Rectal smooth muscle tissue (tissue), 1 donor: ENCODE measurements at regions not wholly inside any gene's neighbourhood (a gene's known extent, or its start where the extent isn't known, plus 50 kb on each side); places are given as distances from the start of the nearest gene placed in this dataset.

Experiments used
- H3K27ac ChIP-seq: one replicate; pipeline ENCODE4 v1.7.0; 2013; ENCODE audit warnings: low read depth, low read length, inconsistent platforms
- H3K27me3 ChIP-seq: one replicate; pipeline ENCODE4 v1.7.0; 2013; ENCODE audit warnings: low read length; ENCODE audit not compliant: control insufficient read depth, insufficient read depth
- H3K36me3 ChIP-seq: one replicate; pipeline ENCODE4 v1.7.0; 2013; ENCODE audit warnings: low read length; ENCODE audit not compliant: control insufficient read depth, insufficient read depth
- H3K4me1 ChIP-seq: one replicate; pipeline ENCODE4 v1.7.0; 2013; ENCODE audit warnings: low read length; ENCODE audit not compliant: control insufficient read depth, insufficient read depth
- H3K4me3 ChIP-seq: one replicate; pipeline ENCODE4 v1.7.0; 2013; ENCODE audit warnings: low read length
- H3K9ac ChIP-seq: one replicate; pipeline ENCODE4 v1.7.0; 2013; ENCODE audit warnings: low read length

DNA sequence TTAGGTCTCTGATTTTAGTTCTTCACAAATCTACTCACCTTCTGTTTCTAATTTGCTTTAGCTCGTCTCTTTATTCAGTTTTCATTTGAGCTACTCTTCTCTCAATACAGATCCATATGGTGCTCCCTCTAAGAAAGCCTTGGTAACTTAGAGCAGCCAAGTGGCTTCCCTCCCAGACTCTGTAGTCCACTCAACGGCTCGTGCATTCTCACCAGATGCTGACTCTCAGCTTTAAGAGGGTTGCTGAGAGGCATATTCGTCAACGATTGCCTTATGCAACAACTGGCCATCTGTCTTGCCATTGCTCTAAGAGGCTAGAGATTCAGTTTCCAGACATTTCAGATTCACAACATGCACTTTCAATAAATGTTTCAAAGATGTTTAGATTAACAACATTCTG lies 785.8 kb upstream of the SLC10A2 start:
- Histone ChIP-seq H3K9ac (no peak overlapping the region), H3K4me3 (no peak overlapping the region), H3K4me1 (no peaks in the 10 kb centered on the region), H3K27me3 (no peaks in the 10 kb centered on the region), H3K36me3 (no peaks in the 10 kb centered on the region), H3K27ac (no peak overlapping the region)

- Histone ChIP-seq H3K27me3 (no peaks in the 10 kb centered on the region), H3K27ac (no peak overlapping the region), H3K36me3 (no peaks in the 10 kb centered on the region), H3K4me1 (no peaks in the 10 kb centered on the region), H3K4me3 (no peak overlapping the region), H3K9ac (no peak overlapping the region)
Measured at GRCh38 chr13:103844471-103844870, 778.3 kb upstream of the SLC10A2 start.

- Histone ChIP-seq H3K27me3 (no peaks in the 10 kb centered on the region), H3K4me3 (no peak overlapping the region)
Measured at GRCh38 chr13:103839460-103839859, 773.2 kb upstream of the SLC10A2 start.

DNA sequence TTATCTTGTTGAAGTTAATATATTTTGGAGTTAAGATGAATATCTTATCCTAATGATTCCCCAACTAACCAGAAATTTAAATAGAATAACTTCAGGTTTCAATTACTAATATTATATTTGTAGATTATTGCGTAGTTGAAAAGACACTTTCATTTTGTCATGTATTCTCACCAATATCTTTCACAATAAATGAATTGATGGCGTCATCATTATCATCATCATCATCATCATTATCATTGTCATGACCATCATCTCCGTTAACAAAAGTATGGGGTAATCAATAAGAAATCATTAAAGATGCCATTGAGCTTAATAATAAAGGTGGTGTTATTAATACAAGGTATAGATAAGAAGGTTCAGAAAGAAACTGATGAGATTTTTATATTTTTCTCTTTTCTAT lies 768.8 kb upstream of the SLC10A2 start:
- H3K4me1 ChIP-seq = no peaks in the 10 kb centered on the region
- H3K9ac ChIP-seq = no peak overlapping the region
- no peak overlapping the region for H3K4me3 ChIP-seq
- H3K27me3 ChIP-seq = no peaks in the 10 kb centered on the region
- H3K27ac ChIP-seq = no peak overlapping the region
- H3K36me3 ChIP-seq = no peaks in the 10 kb centered on the region

More at GRCh38 chr13:103839460-103839859, 773.2 kb upstream of the SLC10A2 start:
- no peaks in the 10 kb centered on the region for H3K36me3 ChIP-seq
- H3K4me1 ChIP-seq = no peaks in the 10 kb centered on the region
- H3K27ac ChIP-seq = no peak overlapping the region
- no peak overlapping the region for H3K9ac ChIP-seq

GRCh38 chr13:103833294-103833852 lies 767.2 kb upstream of the SLC10A2 start:
- Histone ChIP-seq H3K27ac (no peak overlapping the region), H3K27me3 (no peaks in the 10 kb centered on the region), H3K4me3 (no peak overlapping the region), H3K4me1 (no peaks in the 10 kb centered on the region), H3K36me3 (no peaks in the 10 kb centered on the region), H3K9ac (no peak overlapping the region)

DNA sequence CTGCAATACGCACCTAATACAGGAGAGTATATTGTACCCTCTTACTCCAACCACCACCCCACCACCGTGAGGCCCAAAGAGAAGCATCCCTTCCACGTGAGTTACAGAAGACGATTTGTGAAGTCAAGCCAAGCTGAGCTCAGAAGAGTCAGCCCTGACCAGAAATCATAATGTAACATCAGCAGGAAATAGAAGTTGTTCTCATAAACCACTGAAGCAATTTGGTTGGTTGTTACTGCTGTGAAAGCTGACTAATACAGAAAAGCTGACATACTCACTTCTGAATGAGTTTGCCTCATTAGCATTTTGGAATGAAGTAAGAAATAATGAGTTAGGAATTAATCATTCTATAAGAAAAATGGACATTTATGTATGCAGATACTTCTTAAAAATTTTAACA lies 749.4 kb upstream of the SLC10A2 start:
- Histone ChIP-seq H3K27me3 (no peaks in the 10 kb centered on the region), H3K36me3 (no peaks in the 10 kb centered on the region), H3K4me1 (no peaks in the 10 kb centered on the region), H3K9ac (no peak overlapping the region), H3K27ac (no peak overlapping the region), H3K4me3 (no peak overlapping the region)

DNA sequence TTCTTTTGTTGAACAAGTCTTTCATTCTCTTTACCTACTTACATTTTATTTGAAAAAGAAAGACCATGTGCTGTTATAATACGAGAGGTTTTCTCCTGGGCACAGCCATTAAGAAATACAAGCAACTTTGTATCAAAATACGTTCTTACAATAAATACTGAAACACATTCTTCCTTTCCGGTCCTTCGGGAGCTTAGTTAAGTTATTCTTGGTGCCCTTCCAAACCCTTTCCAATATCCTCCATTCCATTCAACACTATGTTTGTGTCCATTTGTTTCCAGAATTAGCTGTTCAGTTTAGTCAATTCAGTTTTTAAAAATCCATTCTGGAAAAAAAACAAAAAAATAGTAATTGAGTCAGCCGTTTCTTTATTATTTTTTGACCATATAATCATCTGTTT lies 746.8 kb upstream of the SLC10A2 start:
- H3K9ac ChIP-seq = no peak overlapping the region
- no peaks in the 10 kb centered on the region for H3K4me1 ChIP-seq
- H3K36me3 ChIP-seq = no peaks in the 10 kb centered on the region
- no peak overlapping the region for H3K27ac ChIP-seq
- H3K4me3 ChIP-seq = no peak overlapping the region
- H3K27me3 ChIP-seq = no peaks in the 10 kb centered on the region

DNA sequence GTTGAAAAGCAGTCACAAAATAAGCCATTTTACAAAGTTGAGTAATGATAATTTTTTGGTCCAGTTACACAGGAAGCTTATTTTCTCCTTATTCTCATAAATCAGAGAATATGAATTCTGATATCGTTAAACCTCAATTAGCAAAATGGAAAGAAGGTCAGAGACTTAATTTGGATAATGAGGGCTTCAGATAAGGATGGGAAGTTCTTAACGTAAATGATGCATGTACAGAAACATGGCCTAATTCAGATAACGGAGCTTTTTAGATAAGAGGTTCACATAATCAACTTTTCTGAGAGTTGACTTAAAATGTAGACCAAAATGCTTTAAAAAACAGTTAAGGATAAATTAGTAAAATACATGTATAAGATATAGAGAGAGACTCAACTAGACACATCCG lies 746.3 kb upstream of the SLC10A2 start:
- no peaks in the 10 kb centered on the region for H3K4me1 ChIP-seq
- no peak overlapping the region for H3K27ac ChIP-seq
- H3K27me3 ChIP-seq = no peaks in the 10 kb centered on the region
- no peak overlapping the region for H3K9ac ChIP-seq
- H3K36me3 ChIP-seq = no peaks in the 10 kb centered on the region
- no peak overlapping the region for H3K4me3 ChIP-seq

DNA sequence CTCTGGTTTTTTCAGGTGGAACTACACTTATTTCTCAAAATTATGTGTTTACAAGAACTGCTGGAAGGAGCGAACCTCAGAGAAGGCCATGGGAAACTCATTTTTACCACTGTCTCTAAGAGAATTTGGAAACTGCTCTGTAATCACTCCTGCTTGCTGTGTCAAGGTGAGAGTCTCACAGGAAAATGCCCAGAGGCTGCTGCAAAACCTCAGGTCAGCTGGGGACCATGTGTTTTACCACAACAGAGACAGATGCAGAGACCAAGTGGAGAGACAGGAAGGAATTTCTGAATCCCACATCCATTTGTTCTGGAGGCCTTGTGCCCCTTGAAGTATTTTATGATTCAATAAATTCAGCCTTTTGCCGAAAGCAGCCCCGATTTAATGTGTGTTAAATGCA lies 743.8 kb upstream of the SLC10A2 start:
- Histone ChIP-seq H3K4me1 (no peaks in the 10 kb centered on the region), H3K27me3 (no peaks in the 10 kb centered on the region), H3K36me3 (no peaks in the 10 kb centered on the region), H3K4me3 (no peak overlapping the region), H3K27ac (no peak overlapping the region), H3K9ac (no peak overlapping the region)

GRCh38 chr13:103805771-103806170 lies 739.6 kb upstream of the SLC10A2 start:
- Histone ChIP-seq H3K36me3 (no peaks in the 10 kb centered on the region), H3K27ac (no peak overlapping the region), H3K27me3 (no peaks in the 10 kb centered on the region), H3K4me1 (no peaks in the 10 kb centered on the region), H3K4me3 (no peak overlapping the region), H3K9ac (no peak overlapping the region)

- Histone ChIP-seq H3K4me1 (no peaks in the 10 kb centered on the region), H3K4me3 (no peak overlapping the region), H3K27me3 (no peaks in the 10 kb centered on the region), H3K9ac (no peak overlapping the region), H3K36me3 (no peaks in the 10 kb centered on the region), H3K27ac (no peak overlapping the region)
Measured at GRCh38 chr13:103803349-103803748, 737.1 kb upstream of the SLC10A2 start.

DNA sequence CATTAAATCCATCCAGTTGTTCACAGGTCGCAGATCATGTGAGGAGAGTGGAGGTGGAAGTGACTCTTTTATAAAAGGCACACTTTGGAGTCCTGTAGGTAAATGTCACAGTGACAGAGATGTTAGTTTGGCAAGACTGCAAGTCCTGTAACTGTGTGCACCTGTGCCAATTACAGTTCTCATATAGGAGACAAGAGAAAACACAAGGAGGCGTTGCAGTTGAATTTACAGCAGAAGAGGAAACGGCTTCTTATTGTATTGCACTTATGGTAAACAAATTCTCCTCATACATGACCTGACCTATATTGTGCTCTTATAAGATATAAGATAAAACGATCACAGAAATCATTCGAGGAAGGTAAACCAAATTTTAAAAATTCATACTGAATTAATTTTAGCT lies 732.8 kb upstream of the SLC10A2 start:
- H3K36me3 ChIP-seq = no peaks in the 10 kb centered on the region
- no peaks in the 10 kb centered on the region for H3K27me3 ChIP-seq
- H3K9ac ChIP-seq = no peak overlapping the region
- no peaks in the 10 kb centered on the region for H3K4me1 ChIP-seq
- H3K4me3 ChIP-seq = no peak overlapping the region
- no peak overlapping the region for H3K27ac ChIP-seq

DNA sequence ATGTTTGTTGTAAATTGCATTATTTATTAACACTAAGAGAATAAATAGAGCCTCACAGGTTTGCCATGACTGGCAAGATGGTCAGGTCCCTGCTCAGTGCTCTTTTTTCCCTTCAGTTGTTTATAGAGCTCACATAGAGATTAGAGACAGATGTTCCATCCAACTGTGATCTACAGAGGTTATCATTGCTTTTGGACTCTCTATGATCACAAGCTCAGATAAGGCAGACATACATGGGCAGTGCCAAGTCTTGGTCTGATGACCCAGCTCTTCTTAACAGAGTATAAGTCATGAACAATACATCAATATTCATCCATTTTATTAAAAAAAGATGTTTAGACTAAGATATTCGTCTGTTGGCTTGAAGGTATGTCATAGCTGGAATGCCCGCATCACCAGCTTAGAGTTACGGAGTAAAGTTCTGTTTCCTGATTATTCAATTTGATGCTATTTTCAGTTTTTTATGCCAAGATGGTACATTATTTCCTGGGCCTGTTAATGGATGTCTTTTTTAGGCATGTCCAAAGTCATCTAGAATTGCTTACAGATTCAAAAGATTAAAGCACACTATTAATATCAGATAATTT lies 729.8 kb upstream of the SLC10A2 start:
- H3K36me3 ChIP-seq = no peaks in the 10 kb centered on the region
- no peaks in the 10 kb centered on the region for H3K27me3 ChIP-seq
- H3K27ac ChIP-seq = no peak overlapping the region
- no peaks in the 10 kb centered on the region for H3K4me1 ChIP-seq
- no peak overlapping the region for H3K9ac ChIP-seq
- no peak overlapping the region for H3K4me3 ChIP-seq
